ENCODE measurements at regions not wholly inside any gene's neighbourhood (a gene's known extent, or its start where the extent isn't known, plus 50 kb on each side); places are given as distances from the start of the nearest gene placed in this dataset.

DNA sequence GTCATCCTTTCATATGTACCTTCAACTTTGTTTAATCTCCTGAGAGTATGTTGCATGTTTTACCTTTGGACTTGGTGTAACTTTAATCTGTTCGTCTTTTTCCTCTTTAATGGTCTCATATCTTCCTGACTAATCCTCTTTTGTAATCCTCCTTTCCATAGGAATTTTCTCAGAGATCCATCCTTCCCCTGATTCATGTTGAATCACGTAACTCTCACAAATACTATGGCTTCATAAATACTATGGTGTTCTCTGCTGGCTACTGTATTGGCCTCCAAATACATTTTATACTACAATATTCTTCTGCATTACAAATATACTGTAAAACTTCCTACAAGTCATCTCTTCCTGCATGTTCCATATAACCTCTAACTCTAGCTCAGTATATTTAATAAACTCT lies 317.7 kb upstream of the ADGRB3 start:
- TF ChIP-seq, protein P1, sequence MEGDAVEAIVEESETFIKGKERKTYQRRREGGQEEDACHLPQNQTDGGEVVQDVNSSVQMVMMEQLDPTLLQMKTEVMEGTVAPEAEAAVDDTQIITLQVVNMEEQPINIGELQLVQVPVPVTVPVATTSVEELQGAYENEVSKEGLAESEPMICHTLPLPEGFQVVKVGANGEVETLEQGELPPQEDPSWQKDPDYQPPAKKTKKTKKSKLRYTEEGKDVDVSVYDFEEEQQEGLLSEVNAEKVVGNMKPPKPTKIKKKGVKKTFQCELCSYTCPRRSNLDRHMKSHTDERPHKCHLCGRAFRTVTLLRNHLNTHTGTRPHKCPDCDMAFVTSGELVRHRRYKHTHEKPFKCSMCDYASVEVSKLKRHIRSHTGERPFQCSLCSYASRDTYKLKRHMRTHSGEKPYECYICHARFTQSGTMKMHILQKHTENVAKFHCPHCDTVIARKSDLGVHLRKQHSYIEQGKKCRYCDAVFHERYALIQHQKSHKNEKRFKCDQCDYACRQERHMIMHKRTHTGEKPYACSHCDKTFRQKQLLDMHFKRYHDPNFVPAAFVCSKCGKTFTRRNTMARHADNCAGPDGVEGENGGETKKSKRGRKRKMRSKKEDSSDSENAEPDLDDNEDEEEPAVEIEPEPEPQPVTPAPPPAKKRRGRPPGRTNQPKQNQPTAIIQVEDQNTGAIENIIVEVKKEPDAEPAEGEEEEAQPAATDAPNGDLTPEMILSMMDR (conservative IDR thresholded peaks at IDR 0.05): no peak
- TF ChIP-seq EZH2 (IDR thresholded peaks at IDR 0.05; ENCODE audit: low read depth): no peak

Measured in PC-9 (cell line).